ENCODE measurements at regions not wholly inside any gene's neighbourhood (a gene's known extent, or its start where the extent isn't known, plus 50 kb on each side); places are given as distances from the start of the nearest gene placed in this dataset.

- TF ChIP-seq CTCF (IDR thresholded peaks at IDR 0.05; ENCODE audit: low read depth, low read length, poor library complexity, severe bottlenecking), result no peak
- no peak for TF ChIP-seq EZH2phosphoT487 (IDR thresholded peaks at IDR 0.05; ENCODE audit: borderline replicate concordance, low read length)
Measured at GRCh38 chr4:189787216-189788031, 153.2 kb upstream of the FRG1 start.

All from DOHH2 (cell line).